Activated CD4-positive, alpha-beta T cell treated with anti-CD3 and anti-CD28 coated beads, Interleukin-2, amount 50 U/mL, for 16 hours (primary cell): ENCODE measurements at regions not wholly inside any gene's neighbourhood (a gene's known extent, or its start where the extent isn't known, plus 50 kb on each side); places are given as distances from the start of the nearest gene placed in this dataset.
"Not testable (repeated sequence)": the region's sequence is repeated elsewhere in the genome, so short reads cannot be mapped to it uniquely, and the experiment has no call there.

Experiments used
- DNase-seq: peaks from one replicate; pipeline ENCODE4 v3.0.0-alpha.2; 2020

- DNase-seq = not testable (repeated sequence)
These were observed 463.5 kb downstream of the CSNK1G3 start for GRCh38 chr5:123975521-123975920.

DNA sequence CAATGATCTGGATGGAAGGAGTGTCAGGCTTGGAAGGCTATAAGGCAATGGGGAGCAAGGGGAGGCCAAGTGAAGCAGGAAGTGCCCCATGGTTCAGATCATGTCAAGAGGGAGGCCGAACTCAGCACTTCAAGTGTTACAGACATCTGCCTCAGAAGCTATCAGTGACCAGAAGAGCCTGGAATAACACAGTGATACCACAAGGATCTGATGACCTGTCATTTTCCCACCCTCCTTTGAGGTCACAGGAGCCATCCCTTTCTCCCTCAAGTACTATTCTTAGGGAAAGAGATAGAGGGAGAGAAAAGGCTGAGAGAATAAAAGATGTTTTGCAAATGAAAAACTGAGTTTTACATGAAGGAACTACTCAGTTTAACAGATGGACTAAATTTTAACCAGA is 454.8 kb downstream of the CSNK1G3 start:
- no peak for DNase-seq

DNA sequence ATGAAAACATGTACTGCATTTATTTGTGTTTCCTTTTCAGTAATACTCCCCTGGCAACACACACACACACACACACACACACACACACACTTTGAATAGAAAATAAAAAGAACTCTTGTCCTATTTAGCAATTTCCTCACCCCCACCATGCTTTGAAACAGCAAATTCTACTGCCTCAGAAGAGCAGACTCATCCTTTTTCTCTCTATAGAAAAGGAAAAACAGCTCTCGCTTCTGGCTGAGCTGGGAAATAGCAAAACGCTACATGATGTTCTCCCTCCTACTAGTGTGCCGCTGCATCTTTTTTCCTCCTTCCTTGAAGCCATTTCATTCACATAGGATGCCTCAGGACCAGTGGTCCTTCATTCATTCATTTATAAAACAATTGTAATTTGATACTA is 453.6 kb downstream of the CSNK1G3 start:
- DNase-seq = no peak

DNA sequence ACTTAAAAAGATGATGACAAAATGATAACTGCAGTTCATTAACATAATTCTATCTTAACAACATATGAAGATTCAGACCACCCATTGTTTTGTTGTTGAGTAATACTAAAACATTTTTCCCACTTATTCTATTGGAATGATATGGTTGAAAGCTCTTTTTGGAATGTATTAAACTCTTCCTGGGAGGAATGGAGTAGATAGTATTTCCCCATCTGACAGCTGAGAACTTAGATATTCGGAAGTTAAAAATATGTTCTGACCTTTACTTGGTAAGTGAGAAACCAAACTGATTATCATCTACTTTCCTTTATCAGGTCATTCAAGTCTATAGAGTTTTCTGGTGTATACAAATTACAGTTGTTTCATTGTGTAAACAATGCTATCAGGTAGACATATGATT is 452.9 kb downstream of the CSNK1G3 start:
- no peak for DNase-seq

DNA sequence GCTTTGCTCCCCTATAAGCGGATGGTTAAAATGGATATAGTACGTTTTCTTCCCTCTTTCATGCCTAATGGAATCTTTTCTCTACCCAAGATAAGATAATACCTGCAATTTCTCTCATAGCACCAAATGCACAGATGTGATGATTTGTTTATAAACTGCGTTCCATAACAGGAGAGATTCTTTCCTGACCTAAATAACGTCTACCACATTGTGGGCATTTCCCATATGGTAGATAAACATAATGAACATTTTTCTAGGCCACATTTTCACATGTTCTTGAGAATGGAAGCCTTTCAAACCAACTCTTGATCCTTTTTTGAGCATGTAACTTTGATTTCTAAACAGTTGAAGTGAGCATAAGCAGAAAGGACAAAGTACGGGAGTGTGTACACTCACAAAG is 448.5 kb downstream of the CSNK1G3 start:
- no peak for DNase-seq

DNA sequence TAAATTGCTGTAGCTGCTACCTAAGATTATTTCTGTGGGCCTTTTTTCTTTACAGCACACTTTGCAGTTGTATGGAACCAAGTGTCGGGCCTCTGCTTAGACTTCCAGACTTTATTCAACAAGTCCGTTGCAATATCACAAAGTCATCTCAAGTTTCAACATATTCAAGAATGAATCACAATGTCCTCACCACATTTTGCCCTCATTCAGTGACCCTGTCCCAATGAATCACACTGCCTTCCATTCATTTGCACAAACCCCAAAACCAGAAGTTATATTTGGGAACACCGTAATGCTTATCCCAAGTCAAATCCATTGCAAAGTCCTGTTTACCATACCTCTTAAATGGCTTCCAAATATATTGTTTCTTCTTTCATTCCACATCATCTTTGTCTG is 439.6 kb downstream of the CSNK1G3 start:
- DNase-seq = no peak

GRCh38 chr5:123950701-123951581 is 439.0 kb downstream of the CSNK1G3 start:
- no peak for DNase-seq

GRCh38 chr5:123949807-123950340 is 437.9 kb downstream of the CSNK1G3 start:
- DNase-seq = no peak

GRCh38 chr5:123949043-123949804 is 437.2 kb downstream of the CSNK1G3 start:
- DNase-seq = no peak

DNA sequence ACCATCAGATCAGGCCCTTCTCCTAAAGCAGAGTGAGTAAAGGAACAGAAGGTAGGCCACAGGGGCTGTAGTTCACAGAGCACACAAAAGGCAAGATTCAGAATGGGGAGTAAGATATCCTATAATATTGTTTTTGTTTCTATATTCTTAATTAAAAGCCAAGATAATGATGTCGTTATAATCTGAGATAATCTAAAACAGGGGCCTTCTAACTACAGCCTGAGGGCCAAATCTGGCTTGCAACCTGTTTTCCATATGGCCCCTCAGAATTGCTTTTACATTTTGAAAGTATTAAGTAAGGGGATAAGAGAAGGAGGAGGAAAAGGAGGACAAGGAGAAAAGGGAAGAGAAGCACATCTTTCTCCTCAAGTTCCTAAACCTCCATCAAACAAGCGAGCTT is 435.8 kb downstream of the CSNK1G3 start:
- no peak for DNase-seq

- no peak for DNase-seq
These were observed 433.6 kb downstream of the CSNK1G3 start for GRCh38 chr5:123945548-123945947.

- DNase-seq = no peak
These were observed 431.2 kb downstream of the CSNK1G3 start for GRCh38 chr5:123943151-123943550.

GRCh38 chr5:123940416-123940815 is 428.4 kb downstream of the CSNK1G3 start:
- no peak for DNase-seq

- DNase-seq = peak; percentile 26
These were observed 425.3 kb downstream of the CSNK1G3 start for GRCh38 chr5:123937230-123937629.

DNA sequence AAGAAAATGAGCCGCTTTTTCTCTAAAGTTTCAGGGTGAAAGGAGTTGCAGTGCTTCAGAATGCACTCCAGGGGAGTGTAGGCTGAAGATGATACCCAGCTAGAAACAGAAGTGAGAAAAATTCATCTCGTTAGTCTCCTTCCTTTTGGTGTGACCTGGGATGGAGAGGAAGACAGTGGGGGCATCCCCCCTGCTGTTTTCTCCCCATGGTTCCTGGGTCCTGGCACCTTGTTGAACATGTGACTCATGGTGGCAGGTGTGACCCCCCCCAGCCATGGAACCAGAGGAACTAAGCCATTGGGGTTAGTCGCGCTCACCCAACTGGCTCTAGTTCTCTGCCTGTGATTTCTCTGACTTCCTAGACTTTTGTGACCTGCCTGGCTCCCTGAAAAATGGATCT is 424.6 kb downstream of the CSNK1G3 start:
- DNase-seq = no peak

DNA sequence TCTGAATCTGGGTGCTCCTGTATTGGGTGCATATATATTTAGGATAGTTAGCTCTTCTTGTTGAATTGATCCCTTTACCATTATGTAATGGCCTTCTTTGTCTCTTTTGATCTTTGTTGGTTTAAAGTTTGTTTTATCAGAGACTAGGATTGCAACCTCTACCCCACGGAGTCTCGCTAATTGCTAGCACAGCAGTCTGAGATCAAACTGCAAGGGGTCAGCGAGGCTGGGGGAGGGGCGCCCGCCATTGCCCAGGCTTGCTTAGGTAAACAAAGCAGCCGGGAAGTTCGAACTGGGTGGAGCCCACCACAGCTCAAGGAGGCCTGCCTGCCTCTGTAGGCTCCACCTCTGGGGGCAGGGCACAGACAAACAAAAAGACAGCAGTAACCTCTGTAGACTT is 421.8 kb downstream of the CSNK1G3 start:
- DNase-seq = not testable (repeated sequence)

GRCh38 chr5:123929055-123929474 is 417.1 kb downstream of the CSNK1G3 start:
- DNase-seq = peak; percentile 6

- DNase-seq = no peak
These were observed 416.4 kb downstream of the CSNK1G3 start for GRCh38 chr5:123928401-123928800.

- DNase-seq = no peak
These were observed 409.2 kb downstream of the CSNK1G3 start for GRCh38 chr5:123921193-123921592.

DNA sequence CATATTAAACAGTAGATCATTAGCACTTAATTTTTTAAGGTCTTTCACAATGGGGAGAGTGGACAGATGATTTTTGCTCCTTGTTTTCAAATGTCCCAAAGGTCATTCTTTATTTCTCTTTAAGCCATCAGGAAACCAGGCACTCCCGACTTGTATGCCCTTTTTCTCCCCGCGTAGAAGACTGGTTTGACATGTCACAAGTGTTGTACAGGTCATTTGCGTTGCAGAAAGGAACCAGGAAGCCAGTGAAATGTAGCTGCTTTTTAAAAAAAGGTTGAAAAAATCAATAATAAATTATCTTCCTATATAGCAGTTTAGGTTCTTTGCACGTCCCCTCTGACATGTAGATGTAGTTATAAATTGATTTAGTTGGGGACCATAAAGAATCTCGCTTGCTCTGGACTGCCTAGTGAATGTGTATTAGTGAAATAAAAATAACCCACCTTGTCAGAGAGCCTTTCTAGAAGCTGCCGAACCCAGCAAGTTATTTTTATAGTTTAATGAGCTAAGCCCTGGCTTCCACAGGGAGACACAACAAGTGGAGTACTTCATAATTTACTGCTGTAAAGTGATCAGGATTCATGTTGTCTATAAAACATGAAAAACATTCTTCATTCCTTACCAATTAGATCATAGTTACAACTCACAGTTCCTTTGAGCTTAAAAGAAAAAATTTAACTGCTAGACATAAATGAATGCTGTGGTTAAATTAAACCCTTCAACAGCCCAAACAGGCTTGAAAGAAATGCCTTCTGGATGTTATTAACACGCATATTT is 404.6 kb downstream of the CSNK1G3 start:
- DNase-seq = no peak

DNA sequence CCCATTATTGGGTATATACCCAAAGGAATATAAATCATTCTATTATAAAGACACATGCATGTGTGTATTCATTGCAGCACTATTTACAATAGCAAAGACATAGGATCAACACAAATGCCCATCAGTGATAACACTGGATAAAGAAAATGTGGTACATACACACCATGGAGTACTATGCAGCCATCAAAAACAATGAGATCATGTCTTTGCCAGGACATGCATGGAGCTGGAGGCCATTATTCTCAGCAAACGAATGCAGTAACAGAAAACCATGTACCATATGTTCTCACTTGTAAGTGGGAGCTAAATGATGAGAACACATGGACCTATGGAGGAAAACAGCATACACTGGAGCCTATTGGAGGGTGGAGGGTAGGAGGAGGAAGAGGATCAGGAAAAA is 402.4 kb downstream of the CSNK1G3 start:
- no peak for DNase-seq

DNA sequence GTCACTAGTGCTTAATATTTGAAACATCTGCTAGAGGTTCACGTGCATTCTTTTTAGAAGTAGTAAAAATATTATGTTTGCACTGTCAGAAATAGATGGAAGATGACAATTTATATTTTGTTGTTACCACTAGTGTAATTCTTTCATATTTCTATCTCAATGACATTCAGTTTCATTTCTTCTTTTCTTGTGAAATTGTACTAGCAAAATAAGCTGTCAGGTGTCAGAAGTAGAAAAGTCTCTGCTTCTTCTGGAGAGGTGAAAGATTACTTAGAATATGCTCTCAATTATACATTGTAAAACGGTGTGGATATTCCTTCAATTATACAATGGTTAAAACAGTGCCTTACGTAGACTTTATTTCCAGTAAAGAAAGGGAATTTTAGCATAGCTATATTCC is 395.4 kb downstream of the CSNK1G3 start:
- DNase-seq = no peak

GRCh38 chr5:123906698-123907295 is 394.8 kb downstream of the CSNK1G3 start:
- no peak for DNase-seq
